ENCODE measurements at regions not wholly inside any gene's neighbourhood (a gene's known extent, or its start where the extent isn't known, plus 50 kb on each side); places are given as distances from the start of the nearest gene placed in this dataset.

GRCh38 chr12:132407451-132407961 lies 78.1 kb upstream of the GALNT9 start:
- DNase-seq (ENCODE audit: extremely low read depth, low read depth), result no peak
- TF ChIP-seq, protein P1, sequence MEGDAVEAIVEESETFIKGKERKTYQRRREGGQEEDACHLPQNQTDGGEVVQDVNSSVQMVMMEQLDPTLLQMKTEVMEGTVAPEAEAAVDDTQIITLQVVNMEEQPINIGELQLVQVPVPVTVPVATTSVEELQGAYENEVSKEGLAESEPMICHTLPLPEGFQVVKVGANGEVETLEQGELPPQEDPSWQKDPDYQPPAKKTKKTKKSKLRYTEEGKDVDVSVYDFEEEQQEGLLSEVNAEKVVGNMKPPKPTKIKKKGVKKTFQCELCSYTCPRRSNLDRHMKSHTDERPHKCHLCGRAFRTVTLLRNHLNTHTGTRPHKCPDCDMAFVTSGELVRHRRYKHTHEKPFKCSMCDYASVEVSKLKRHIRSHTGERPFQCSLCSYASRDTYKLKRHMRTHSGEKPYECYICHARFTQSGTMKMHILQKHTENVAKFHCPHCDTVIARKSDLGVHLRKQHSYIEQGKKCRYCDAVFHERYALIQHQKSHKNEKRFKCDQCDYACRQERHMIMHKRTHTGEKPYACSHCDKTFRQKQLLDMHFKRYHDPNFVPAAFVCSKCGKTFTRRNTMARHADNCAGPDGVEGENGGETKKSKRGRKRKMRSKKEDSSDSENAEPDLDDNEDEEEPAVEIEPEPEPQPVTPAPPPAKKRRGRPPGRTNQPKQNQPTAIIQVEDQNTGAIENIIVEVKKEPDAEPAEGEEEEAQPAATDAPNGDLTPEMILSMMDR (IDR thresholded peaks at IDR 0.05; ENCODE audit: low read depth, low read length, missing control alignments), result no peak
- no peak overlapping the region for H3K4me3 ChIP-seq (replicated peaks; ENCODE audit: low read depth, low read length)

- DNase-seq (ENCODE audit: extremely low read depth, low read depth), result no peak
- TF ChIP-seq, protein P1 (IDR thresholded peaks at IDR 0.05; ENCODE audit: low read depth, low read length, missing control alignments), result no peak
- H3K4me3 ChIP-seq (replicated peaks; ENCODE audit: low read depth, low read length), result no peak overlapping the region
Observed at GRCh38 chr12:132406493-132407450, 77.4 kb upstream of the GALNT9 start.

DNA sequence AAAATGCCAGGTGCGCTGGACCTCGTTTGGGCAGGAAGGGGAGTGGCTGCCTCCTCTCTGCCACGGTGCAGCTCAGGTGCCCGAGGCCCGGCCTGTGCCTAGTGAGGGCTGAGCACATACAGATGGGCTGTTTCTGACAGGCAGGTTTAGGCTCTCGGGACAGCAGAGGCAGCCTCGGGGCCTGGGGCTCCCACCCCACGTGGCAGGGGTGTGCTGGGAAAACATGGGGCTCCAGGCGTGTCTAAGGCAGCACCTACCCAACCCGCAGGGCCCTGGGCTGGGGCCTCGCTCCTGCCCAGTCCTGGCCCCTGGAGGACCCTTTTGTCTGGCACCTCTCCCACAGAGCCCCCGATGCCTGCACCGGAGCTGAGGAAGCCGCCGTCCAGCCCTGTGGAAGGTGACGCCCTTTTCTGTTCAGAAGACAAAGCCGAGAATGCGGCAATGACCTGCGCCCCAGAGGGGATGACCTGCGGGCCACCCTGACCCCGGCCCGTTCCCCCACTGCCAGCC lies 76.4 kb upstream of the GALNT9 start:
- DNase-seq (ENCODE audit: extremely low read depth, low read depth), result no peak
- H3K4me3 ChIP-seq (replicated peaks; ENCODE audit: low read depth, low read length), result no peak overlapping the region
- TF ChIP-seq, protein P1 (IDR thresholded peaks at IDR 0.05; ENCODE audit: low read depth, low read length, missing control alignments), result no peak

- no peak for DNase-seq (ENCODE audit: extremely low read depth, low read depth)
- TF ChIP-seq, protein P1 (IDR thresholded peaks at IDR 0.05; ENCODE audit: low read depth, low read length, missing control alignments), result no peak
Observed at GRCh38 chr12:132404951-132405741, 75.8 kb upstream of the GALNT9 start.

GRCh38 chr12:132404435-132404855 lies 75.1 kb upstream of the GALNT9 start:
- TF ChIP-seq, protein P1 (IDR thresholded peaks at IDR 0.05; ENCODE audit: low read depth, low read length, missing control alignments), result no peak
- no peak for DNase-seq (ENCODE audit: extremely low read depth, low read depth)
- H3K4me3 ChIP-seq (replicated peaks; ENCODE audit: low read depth, low read length), result no peak overlapping the region

More at GRCh38 chr12:132404951-132405741, 75.8 kb upstream of the GALNT9 start:
- no peak overlapping the region for H3K4me3 ChIP-seq (replicated peaks; ENCODE audit: low read depth, low read length)

DNA sequence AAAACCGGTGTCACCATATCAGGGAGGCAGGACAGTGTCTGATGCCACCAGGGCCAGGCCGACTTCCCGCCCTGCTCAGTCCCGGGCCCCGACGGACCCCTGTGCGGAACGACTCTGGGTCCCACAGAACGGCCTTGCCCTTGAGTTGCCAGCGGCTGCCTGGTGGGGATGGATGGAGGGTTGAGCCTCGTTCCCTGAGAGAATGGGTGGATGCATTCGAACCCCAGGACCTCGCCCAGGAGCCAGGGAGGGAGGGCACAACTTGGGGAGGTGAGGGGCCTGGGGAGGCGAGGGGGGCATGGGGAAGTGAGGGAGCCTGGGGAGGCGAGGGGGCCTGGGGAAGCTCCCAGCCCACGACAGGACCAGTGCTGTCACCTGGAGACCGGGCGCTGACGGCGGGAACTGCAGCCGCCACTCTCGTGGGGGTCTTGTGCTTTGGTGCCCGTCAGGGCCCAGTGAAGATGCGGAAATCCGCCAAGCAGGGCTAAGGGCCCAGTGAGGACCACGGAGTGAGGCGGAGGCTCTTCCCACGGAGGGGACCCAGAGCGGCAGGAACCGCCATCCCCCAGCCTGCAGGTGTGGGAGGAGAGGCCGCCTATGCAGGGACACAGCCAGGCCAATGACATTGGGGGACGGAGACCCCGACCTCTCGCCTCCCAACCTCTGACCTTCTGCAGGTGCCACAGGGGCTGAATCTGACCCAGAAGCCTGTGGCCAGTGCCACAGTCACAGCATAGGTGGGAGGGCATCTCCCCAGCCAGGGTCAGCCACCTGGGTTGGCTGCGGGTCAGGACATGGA lies 74.4 kb upstream of the GALNT9 start:
- TF ChIP-seq, protein P1 (IDR thresholded peaks at IDR 0.05; ENCODE audit: low read depth, low read length, missing control alignments), result no peak
- DNase-seq (ENCODE audit: extremely low read depth, low read depth), result no peak
- H3K4me3 ChIP-seq (replicated peaks; ENCODE audit: low read depth, low read length), result no peak overlapping the region

All from HFF-Myc (cell line).